ENCODE measurements at regions not wholly inside any gene's neighbourhood (a gene's known extent, or its start where the extent isn't known, plus 50 kb on each side); places are given as distances from the start of the nearest gene placed in this dataset.
"Not testable (repeated sequence)": the region's sequence is repeated elsewhere in the genome, so short reads cannot be mapped to it uniquely, and the experiment has no call there.

DNA sequence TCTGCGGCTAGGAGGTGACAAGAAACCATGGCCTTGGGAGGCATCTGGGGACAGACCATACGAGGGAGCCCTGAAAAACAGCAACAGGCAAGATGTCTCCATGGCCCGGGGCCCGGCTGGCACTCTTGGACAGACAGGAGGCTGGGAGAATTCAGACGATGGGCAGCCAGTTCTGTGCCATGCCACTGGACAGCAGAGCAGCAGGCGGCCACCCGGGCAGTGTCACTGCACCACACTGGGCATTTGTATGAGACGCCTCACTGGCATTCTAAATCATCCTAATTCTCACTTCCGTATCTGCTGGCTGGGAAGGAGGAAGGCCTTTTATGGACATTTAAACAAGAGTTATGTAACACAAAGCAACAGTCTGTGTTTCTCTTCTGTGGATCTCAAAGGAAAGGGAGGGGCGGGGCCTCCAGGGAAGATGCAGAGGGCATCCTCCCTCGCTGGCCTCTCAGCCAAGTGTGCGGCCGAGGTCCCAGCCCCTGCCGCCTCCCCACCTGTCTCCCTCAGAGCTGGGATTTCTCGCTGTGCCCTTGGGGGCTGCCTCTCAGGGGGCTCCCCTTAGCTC lies 350.3 kb downstream of the SHANK2 start:
- Mint-ChIP-seq H3K36me3 (ENCODE audit: low read depth) (peaks cover 14% of the 10 kb centered on the region), H3K9me3 (peaks cover 17% of the 10 kb centered on the region), H3K27me3 (ENCODE audit: low read depth) (peaks cover 15% of the 10 kb centered on the region), H3K4me1 (peaks cover 10% of the 10 kb centered on the region), H3K27ac (peak overlapping the region in 1 of 3 experiments; percentile 35), H3K4me3 (no peak overlapping the region)
- TF ChIP-seq, protein P1, sequence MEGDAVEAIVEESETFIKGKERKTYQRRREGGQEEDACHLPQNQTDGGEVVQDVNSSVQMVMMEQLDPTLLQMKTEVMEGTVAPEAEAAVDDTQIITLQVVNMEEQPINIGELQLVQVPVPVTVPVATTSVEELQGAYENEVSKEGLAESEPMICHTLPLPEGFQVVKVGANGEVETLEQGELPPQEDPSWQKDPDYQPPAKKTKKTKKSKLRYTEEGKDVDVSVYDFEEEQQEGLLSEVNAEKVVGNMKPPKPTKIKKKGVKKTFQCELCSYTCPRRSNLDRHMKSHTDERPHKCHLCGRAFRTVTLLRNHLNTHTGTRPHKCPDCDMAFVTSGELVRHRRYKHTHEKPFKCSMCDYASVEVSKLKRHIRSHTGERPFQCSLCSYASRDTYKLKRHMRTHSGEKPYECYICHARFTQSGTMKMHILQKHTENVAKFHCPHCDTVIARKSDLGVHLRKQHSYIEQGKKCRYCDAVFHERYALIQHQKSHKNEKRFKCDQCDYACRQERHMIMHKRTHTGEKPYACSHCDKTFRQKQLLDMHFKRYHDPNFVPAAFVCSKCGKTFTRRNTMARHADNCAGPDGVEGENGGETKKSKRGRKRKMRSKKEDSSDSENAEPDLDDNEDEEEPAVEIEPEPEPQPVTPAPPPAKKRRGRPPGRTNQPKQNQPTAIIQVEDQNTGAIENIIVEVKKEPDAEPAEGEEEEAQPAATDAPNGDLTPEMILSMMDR (IDR thresholded peaks at IDR 0.05; ENCODE audit: unreplicated experiment in 3 of 3), result no peak

GRCh38 chr11:70903229-70903628 lies 349.1 kb downstream of the SHANK2 start:
- not testable (repeated sequence) for H3K27ac Mint-ChIP-seq; H3K36me3 Mint-ChIP-seq (ENCODE audit: low read depth); H3K9me3 Mint-ChIP-seq; H3K4me3 Mint-ChIP-seq
- Mint-ChIP-seq H3K4me1 (peaks cover 10% of the 10 kb centered on the region), H3K27me3 (ENCODE audit: low read depth) (peaks cover 10% of the 10 kb centered on the region)

DNA sequence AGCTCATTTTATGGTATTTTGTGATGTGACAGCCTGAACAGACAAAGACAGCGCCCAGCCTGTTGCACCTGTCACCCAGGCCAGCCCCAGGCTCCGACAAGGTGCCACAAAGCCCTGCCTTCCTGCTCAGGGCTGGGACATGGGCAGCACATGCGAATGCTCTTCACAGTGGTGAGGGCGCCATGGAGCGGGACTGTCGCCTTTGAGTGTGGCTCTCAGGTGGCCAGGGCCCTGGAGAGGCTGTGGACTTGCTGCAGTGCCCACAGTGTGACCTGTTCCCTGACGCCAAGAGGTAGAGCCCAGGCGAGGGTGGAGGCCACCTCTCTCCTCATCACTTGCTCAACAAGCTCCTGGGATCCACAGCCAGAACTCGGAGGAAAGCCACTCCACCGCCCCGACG lies 346.3 kb downstream of the SHANK2 start:
- TF ChIP-seq, protein P1 (IDR thresholded peaks at IDR 0.05; ENCODE audit: unreplicated experiment in 3 of 3), result no peak
- H3K9me3 Mint-ChIP-seq, result no peaks in the 10 kb centered on the region
- H3K27ac Mint-ChIP-seq, result no peak overlapping the region
- H3K27me3 Mint-ChIP-seq (ENCODE audit: low read depth), result peaks cover 9% of the 10 kb centered on the region
- H3K4me1 Mint-ChIP-seq, result peaks cover 10% of the 10 kb centered on the region
- no peaks in the 10 kb centered on the region for H3K36me3 Mint-ChIP-seq (ENCODE audit: low read depth)
- H3K4me3 Mint-ChIP-seq, result no peak overlapping the region

- H3K4me3 Mint-ChIP-seq, result no peak overlapping the region
- H3K4me1 Mint-ChIP-seq, result peaks cover 10% of the 10 kb centered on the region
- H3K36me3 Mint-ChIP-seq (ENCODE audit: low read depth), result no peaks in the 10 kb centered on the region
- TF ChIP-seq, protein P1 (IDR thresholded peaks at IDR 0.05; ENCODE audit: unreplicated experiment in 3 of 3), result no peak
- H3K9me3 Mint-ChIP-seq, result no peaks in the 10 kb centered on the region
- no peak overlapping the region for H3K27ac Mint-ChIP-seq
- H3K27me3 Mint-ChIP-seq (ENCODE audit: low read depth), result peaks cover 8% of the 10 kb centered on the region
Observed at GRCh38 chr11:70908223-70908622, 344.2 kb downstream of the SHANK2 start.

DNA sequence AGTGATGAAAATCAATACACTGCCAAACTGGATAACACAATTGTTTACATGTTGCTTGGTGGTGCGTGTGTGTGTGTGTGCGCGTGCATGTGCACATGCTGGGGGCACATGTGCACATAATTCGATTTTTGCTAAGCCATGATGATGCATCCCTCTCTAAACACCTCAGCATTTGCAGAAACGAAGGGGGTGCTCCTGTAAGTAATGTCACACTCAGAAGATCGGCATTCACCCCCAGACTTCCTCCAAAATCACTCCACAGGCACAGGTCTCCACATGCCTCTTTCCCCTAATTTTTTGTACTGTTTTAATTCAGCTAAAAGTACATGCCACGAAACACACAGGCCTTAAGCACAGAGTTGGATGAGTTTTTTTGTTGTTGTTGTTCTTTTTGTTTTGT lies 341.5 kb downstream of the SHANK2 start:
- no peak overlapping the region for H3K27ac Mint-ChIP-seq
- no peak overlapping the region for H3K4me3 Mint-ChIP-seq
- no peaks in the 10 kb centered on the region for H3K36me3 Mint-ChIP-seq (ENCODE audit: low read depth)
- TF ChIP-seq, protein P1 (IDR thresholded peaks at IDR 0.05; ENCODE audit: unreplicated experiment in 3 of 3), result no peak
- peaks cover 4% of the 10 kb centered on the region for H3K27me3 Mint-ChIP-seq (ENCODE audit: low read depth)
- peaks cover 31% of the 10 kb centered on the region for H3K4me1 Mint-ChIP-seq
- H3K9me3 Mint-ChIP-seq, result no peaks in the 10 kb centered on the region

GRCh38 chr11:70912226-70912840 lies 340.0 kb downstream of the SHANK2 start:
- TF ChIP-seq, protein P1 (IDR thresholded peaks at IDR 0.05; ENCODE audit: unreplicated experiment in 3 of 3), result no peak
- Mint-ChIP-seq H3K4me1 (peaks cover 34% of the 10 kb centered on the region), H3K27ac (no peak overlapping the region), H3K36me3 (ENCODE audit: low read depth) (peaks cover 5% of the 10 kb centered on the region), H3K9me3 (peaks cover 7% of the 10 kb centered on the region), H3K4me3 (no peak overlapping the region), H3K27me3 (ENCODE audit: low read depth) (peaks cover 12% of the 10 kb centered on the region)

All from nephron (organoid).